SU-DHL-6 (cell line): ENCODE measurements at regions not wholly inside any gene's neighbourhood (a gene's known extent, or its start where the extent isn't known, plus 50 kb on each side); places are given as distances from the start of the nearest gene placed in this dataset.

Source experiments
- CTCF ChIP-seq: fragments of 200-600 bp; sonication (generic); IDR thresholded peaks from one replicate; pipeline ENCODE4 v1.5.1; 2017; ENCODE audit warnings: antibody characterized with exemption, mild to moderate bottlenecking, low read length, moderate library complexity; ENCODE audit not compliant: insufficient read depth, poor library complexity, severe bottlenecking
- EZH2phosphoT487 ChIP-seq: fragments of 200-600 bp; sonication (generic), shearing (Covaris generic); conservative IDR thresholded peaks from 2 replicates; pipeline ENCODE4 v1.6.1; 2018; ENCODE audit warnings: mild to moderate bottlenecking, antibody characterized with exemption, low read length, moderate library complexity, mixed read lengths

GRCh38 chr16:85267414-85267945 lies 155.2 kb upstream of the CIBAR2 start:
- no peak for TF ChIP-seq EZH2phosphoT487
- TF ChIP-seq CTCF, result no peak
